SK-N-SH (cell line): ENCODE measurements at regions not wholly inside any gene's neighbourhood (a gene's known extent, or its start where the extent isn't known, plus 50 kb on each side); places are given as distances from the start of the nearest gene placed in this dataset.

Source experiments
- CHD2 ChIP-seq: fragments of 150-350 bp; IDR thresholded peaks from 2 replicates; pipeline ENCODE4 v1.6.1; 2018; ENCODE audit warnings: low read length; ENCODE audit not compliant: partially characterized antibody
- EZH2phosphoT487 ChIP-seq: fragments of 200-600 bp; sonication (generic); IDR thresholded peaks from 2 replicates; pipeline ENCODE4 v1.6.1; 2017; ENCODE audit warnings: low read depth, mixed run types, mild to moderate bottlenecking, antibody characterized with exemption, moderate library complexity, borderline replicate concordance
- MEF2A ChIP-seq: IDR thresholded peaks from 2 replicates; pipeline ENCODE4 v1.4.0; 2012; ENCODE audit warnings: low read depth, borderline replicate concordance
- MXI1 ChIP-seq: IDR thresholded peaks from 2 replicates; pipeline ENCODE4 v1.6.1; 2012; ENCODE audit warnings: mild to moderate bottlenecking, low read depth, low read length, improper control_type of control experiment
- RXRA ChIP-seq: IDR thresholded peaks from 2 replicates; pipeline ENCODE4 v1.4.0; 2012; ENCODE audit warnings: low read depth, mild to moderate bottlenecking, borderline replicate concordance
- YY1 ChIP-seq: IDR thresholded peaks from 2 replicates; pipeline ENCODE4 v1.4.0; 2012; ENCODE audit warnings: low read depth, mild to moderate bottlenecking
- TF ChIP-seq, protein P1 (sequence below): fragments of 200-600 bp; sonication (generic); IDR thresholded peaks from 2 replicates; pipeline ENCODE4 v1.6.1; 2017; ENCODE audit warnings: antibody characterized with exemption, mild to moderate bottlenecking, moderate library complexity
- TF ChIP-seq, protein P2 (sequence below): IDR thresholded peaks from 2 replicates; pipeline ENCODE4 v1.4.0; 2012; ENCODE audit warnings: low read depth

DNA sequence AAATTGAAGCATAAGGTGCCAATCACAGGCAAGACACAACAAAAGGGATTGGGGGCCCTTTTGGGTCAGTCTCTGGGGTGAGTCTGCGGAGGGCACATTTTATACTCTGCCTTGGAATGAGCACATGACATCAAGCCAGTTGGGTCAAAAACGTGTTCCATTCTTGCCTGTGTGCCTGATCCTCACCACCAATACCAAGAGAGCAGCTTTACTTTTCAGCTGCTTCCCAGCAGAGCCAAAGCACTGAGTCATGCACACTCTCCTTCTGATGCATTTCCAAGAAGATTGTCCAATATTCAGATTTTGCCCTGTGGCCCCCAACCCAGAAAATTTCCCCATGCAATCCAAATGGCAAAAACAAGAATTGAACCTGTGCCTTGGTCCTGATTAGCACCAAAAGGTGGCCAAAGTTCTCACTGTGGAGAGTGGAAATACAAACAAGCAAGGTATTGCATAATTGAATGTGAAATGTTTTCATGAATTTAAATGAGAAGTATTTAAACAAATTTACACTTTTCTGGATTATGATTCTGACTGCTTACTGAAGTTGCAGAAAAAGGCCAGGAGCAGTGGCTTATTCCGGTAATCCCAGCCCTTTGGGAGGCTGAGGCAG is 217.8 kb upstream of the SOX9 start:
- TF ChIP-seq MXI1, result no peak
- TF ChIP-seq, protein P1, sequence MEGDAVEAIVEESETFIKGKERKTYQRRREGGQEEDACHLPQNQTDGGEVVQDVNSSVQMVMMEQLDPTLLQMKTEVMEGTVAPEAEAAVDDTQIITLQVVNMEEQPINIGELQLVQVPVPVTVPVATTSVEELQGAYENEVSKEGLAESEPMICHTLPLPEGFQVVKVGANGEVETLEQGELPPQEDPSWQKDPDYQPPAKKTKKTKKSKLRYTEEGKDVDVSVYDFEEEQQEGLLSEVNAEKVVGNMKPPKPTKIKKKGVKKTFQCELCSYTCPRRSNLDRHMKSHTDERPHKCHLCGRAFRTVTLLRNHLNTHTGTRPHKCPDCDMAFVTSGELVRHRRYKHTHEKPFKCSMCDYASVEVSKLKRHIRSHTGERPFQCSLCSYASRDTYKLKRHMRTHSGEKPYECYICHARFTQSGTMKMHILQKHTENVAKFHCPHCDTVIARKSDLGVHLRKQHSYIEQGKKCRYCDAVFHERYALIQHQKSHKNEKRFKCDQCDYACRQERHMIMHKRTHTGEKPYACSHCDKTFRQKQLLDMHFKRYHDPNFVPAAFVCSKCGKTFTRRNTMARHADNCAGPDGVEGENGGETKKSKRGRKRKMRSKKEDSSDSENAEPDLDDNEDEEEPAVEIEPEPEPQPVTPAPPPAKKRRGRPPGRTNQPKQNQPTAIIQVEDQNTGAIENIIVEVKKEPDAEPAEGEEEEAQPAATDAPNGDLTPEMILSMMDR, result no peak
- no peak for TF ChIP-seq MEF2A
- TF ChIP-seq, protein P2, sequence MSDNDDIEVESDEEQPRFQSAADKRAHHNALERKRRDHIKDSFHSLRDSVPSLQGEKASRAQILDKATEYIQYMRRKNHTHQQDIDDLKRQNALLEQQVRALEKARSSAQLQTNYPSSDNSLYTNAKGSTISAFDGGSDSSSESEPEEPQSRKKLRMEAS, result no peak
- TF ChIP-seq RXRA, result no peak
- TF ChIP-seq CHD2, result no peak
- TF ChIP-seq EZH2phosphoT487, result no peak
- no peak for TF ChIP-seq YY1
